ENCODE measurements at regions not wholly inside any gene's neighbourhood (a gene's known extent, or its start where the extent isn't known, plus 50 kb on each side); places are given as distances from the start of the nearest gene placed in this dataset.
"Not testable (repeated sequence)": the region's sequence is repeated elsewhere in the genome, so short reads cannot be mapped to it uniquely, and the experiment has no call there.

- DNase-seq (ENCODE audit: low spot score) = no peak
These were observed 214.7 kb upstream of the PLPPR1 start for GRCh38 chr9:100813871-100814270.

DNA sequence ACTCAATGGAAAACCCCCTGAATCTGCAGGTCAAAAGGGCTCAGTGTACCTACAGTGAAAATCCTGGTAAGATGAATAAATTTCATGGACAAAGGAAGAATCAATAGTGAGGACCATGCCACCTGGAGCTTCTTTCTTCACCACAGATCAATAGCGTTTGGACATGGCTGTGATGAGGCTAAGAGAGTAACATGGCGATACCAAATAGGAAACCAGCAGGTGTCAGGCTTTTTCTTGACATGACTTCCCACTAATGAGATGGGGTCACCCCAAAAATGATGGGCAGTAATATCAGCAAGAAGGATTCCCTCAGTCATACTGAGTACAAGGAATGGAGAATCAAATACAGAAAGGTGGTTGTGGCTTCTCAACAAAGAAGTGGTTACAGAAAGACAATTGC is 208.5 kb upstream of the PLPPR1 start:
- no peak for DNase-seq (ENCODE audit: low spot score)

GRCh38 chr9:100833035-100833434 is 195.5 kb upstream of the PLPPR1 start:
- DNase-seq (ENCODE audit: low spot score) = not testable (repeated sequence)

DNA sequence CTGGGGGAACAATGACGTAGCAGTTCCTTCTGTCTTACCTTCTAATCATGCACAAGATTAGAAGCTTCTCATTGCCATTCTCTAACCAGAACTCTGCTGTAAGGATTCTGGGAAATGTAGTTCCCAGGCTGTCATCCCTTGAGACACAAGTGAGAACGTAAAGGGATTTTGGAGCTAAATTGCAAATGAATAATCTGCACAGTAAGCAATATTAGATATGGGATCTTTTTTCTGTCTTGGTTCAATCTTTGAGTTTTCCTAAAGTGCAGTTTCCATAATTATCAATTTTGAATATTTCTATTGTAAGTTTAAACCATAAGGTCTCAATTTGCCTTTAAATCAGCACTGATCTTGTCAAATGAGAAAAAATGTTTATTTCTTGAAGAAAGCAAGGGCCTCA is 189.7 kb upstream of the PLPPR1 start:
- DNase-seq (ENCODE audit: low spot score) = no peak

DNA sequence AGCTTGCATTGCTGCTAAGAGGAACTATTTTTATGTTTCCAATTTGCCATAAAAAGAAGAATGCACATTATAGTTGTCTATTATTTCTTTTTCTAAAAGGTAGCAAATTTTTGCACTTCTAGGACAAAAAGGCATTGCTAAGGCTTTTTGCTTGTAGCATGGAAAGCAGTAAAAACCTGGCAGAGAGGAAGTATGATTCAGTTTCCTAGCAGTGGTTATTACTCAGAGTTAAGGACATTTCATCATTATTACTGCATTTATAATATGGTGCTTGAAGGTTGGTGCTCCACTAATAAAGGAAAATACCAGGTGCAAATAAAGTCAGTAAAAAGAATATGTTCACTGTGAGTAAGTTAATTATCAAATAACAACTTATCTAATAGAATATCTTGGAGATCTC is 179.8 kb upstream of the PLPPR1 start:
- peak; percentile 58 for DNase-seq (ENCODE audit: low spot score)

GRCh38 chr9:100852088-100852487 is 176.4 kb upstream of the PLPPR1 start:
- DNase-seq (ENCODE audit: low spot score) = peak; percentile 12

GRCh38 chr9:100856238-100856637 is 172.3 kb upstream of the PLPPR1 start:
- DNase-seq (ENCODE audit: low spot score) = peak; percentile 18

- DNase-seq (ENCODE audit: low spot score) = no peak
These were observed 163.4 kb upstream of the PLPPR1 start for GRCh38 chr9:100865111-100865510.

- DNase-seq (ENCODE audit: low spot score) = no peak
These were observed 162.9 kb upstream of the PLPPR1 start for GRCh38 chr9:100865648-100866047.

DNA sequence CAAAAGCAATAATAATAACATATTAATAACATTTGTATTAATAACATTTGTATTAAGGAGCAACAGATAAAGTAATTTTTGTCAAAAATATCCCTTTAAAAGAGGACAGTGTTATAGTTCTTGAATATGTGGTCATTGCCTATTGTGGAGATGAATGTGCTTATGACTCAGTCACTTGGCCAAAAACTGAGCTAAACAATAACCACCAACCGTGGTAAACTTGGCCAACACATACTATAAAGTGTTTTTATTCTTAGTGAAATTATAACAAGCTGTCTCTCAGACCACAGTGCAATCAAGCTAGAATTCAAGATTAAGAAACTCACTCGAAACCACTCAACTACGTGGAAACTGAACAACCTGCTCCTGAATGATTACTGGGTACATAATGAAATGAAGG is 159.2 kb upstream of the PLPPR1 start:
- DNase-seq (ENCODE audit: low spot score) = no peak

GRCh38 chr9:100879884-100880283 is 148.6 kb upstream of the PLPPR1 start:
- DNase-seq (ENCODE audit: low spot score) = no peak

DNA sequence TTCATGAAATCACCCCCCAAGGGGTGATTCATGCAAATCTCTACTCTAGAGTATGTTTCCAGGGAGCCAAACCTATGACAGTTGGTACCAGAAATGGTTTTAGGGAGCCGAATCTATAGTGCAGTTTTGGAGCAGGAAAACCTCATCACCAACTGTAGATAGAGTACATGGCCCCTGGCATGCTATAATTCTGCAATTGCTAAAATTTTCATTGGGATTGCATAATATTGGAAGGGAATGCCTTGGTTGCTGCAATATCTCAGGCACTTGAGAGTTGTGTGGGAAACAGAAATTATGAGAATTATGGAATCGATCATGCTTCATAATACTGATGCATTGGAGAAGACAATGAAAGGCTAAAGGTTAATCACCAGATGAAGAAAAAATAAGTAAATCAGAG is 148.2 kb upstream of the PLPPR1 start:
- DNase-seq (ENCODE audit: low spot score) = no peak

- no peak for DNase-seq (ENCODE audit: low spot score)
These were observed 144.0 kb upstream of the PLPPR1 start for GRCh38 chr9:100884518-100884917.

GRCh38 chr9:100890321-100890720 is 138.2 kb upstream of the PLPPR1 start:
- DNase-seq (ENCODE audit: low spot score) = no peak

DNA sequence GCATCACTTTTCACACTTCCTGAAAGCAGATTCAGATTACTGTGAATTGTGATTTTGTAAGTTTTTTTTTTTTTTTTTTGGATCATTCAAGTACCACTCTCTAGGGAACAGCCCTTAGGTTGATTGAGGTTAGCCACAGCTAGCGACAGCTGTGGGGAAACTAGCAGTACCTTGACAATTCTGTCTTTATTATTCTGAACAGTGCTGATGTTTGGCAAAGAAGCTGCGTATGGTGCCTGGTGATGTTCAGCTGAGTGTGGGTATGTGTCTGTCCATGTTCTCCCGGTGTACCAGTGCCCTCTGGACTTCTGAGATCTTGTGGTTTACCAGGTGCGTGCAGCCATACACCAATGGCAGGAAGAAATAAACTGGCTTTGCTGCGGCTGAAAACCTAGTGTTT is 117.3 kb upstream of the PLPPR1 start:
- DNase-seq (ENCODE audit: low spot score) = no peak

DNA sequence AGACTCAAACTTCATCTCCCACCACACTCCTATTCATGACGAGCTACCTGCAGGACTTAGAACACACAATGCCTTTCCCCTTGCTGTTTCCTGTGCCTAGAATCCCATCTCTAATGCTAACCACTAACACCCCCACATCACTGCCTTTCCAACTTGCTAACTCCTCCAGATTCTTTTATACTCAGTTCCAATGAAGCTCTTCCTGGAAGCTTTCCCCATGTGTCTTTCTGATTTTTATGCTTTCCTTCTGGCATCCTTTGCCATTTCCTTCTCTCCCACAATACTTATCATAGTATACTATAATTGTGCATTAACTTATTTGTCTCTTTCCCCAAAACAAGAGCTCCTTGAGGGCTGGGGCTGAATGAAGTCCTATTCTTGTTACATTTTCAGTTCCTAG is 115.3 kb upstream of the PLPPR1 start:
- no peak for DNase-seq (ENCODE audit: low spot score)

DNA sequence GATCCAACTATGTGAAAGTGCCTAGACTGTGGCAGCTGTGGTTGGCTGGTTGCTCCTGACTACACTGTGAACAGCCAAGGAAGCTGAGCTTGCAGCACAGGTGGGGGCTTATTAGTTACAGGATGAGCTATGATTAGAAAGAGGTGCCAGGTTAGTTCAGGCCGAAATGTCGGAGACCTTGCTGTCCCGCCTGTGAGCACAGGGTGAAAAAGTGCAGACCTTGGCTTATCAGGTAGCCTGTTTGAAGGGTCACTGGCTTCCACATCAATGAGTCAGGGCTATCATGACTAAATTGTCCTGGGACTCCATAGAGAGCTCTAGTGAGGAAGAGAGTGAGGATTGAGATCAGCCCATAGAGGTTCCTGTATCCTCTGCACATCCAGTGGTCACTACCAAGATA is 114.3 kb upstream of the PLPPR1 start:
- no peak for DNase-seq (ENCODE audit: low spot score)

- DNase-seq (ENCODE audit: low spot score) = no peak
These were observed 109.0 kb upstream of the PLPPR1 start for GRCh38 chr9:100919506-100919905.

GRCh38 chr9:100926366-100926765 is 102.2 kb upstream of the PLPPR1 start:
- DNase-seq (ENCODE audit: low spot score) = no peak

GRCh38 chr9:100927763-100928162 is 100.8 kb upstream of the PLPPR1 start:
- no peak for DNase-seq (ENCODE audit: low spot score)

GRCh38 chr9:100933656-100934055 is 94.9 kb upstream of the PLPPR1 start:
- DNase-seq (ENCODE audit: low spot score) = peak; percentile 34

DNA sequence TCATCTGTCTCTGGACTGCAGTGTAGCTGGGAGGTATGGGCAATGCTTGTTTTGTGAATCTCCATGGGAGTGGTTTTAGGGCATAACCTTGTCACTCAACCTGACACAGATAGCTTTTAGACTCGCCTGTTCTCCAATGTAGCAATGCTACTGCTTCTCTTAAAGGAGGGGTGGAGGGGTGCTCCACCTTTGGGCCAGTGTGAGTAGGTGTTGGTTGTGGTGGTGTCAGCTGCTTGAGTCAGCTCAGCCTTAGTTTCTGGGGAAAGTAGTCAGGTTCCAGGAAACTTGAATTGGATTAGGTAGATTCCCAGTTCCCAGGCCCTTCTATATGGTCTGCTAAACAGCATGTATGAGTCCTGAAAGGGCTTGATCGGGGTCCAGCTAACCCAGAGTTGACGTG is 91.1 kb upstream of the PLPPR1 start:
- no peak for DNase-seq (ENCODE audit: low spot score)

DNA sequence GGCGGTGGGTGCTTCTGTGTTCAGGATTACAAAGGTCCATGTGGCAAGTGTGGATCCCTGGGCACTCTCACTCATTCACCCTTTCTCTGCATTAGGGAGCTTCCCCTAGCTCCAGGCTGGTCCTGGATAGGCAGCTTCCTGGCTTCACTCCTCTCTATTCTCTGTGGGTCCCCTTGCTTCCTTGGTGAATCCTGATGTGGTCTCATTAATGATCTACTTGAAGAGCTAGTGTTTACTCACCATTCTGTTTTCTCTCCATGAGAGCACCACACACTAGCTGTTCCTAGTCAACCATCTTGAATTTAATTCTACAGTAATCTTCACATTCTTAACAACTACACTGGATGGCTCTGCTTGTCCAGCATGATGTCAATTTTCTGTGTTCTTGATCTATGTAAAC is 90.0 kb upstream of the PLPPR1 start:
- DNase-seq (ENCODE audit: low spot score) = no peak

DNA sequence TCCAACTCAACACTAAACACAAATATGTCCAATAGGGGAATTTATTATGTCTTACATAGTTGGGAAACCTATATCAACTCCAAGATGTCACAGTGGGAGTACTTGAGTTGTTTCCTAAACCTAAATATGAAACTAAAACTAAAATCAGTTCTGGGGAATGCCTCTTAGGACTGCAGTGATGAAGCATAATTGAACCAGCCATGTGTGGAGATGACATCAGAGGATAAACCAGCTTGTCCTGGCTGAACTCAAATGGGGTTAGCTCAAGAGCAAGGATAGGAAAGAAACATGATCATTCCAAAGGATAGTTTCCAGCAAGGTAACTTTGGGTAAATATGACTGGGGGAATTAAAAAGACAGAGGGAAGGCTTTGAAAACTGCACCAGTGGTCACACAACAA is 88.9 kb upstream of the PLPPR1 start:
- no peak for DNase-seq (ENCODE audit: low spot score)

DNA sequence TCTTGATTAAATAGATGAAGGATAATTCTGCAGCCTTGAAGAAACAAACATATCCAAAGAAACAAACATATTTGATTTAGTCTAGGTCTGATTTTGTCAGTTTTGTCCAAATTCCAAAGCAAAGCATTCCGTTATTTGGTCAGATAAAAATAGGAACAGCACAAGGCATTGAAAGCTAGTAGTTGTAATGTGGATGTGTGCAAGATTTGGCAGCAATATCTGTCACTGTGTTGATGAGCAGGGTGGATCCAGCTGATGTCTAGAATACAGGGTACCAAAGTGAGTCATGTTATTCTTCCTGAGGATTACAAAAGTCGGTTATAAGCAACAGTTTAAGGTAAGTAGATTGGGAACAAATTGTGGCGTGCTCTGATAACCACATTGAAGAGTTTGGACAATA is 69.3 kb upstream of the PLPPR1 start:
- DNase-seq (ENCODE audit: low spot score) = no peak
